Caco-2 (cell line): ENCODE measurements at regions not wholly inside any gene's neighbourhood (a gene's known extent, or its start where the extent isn't known, plus 50 kb on each side); places are given as distances from the start of the nearest gene placed in this dataset.

Experiments
- BruUV-seq: library from RNA; stranded (reverse); fragments of 400-500 nt; replicated peaks from 2 replicates; lab custom pipeline; 2021; lab: Mats Ljungman, UMichigan
- CTCF ChIA-PET: fragments of 300-600 bp; sonication (Branson Sonifier 250); formaldehyde crosslinking; loops from one replicate; lab custom pipeline; 2022; ENCODE audit warnings: antibody characterized with exemption; lab: Charles Lee
- POLR2A ChIA-PET: fragments of 300-600 bp; sonication (Branson Sonifier 250); formaldehyde crosslinking; loops from one replicate; lab custom pipeline; 2022; ENCODE audit warnings: antibody characterized with exemption; lab: Charles Lee
- DNase-seq, 2 experiments: peaks; one replicate each; pipeline versions ENCODE4 v3.0.0 to v3.0.0-alpha.2; 2020 to 2022
- H3K27me3 ChIP-seq: replicated peaks from 2 replicates; pipeline ENCODE4 v1.6.0; 2011; ENCODE audit warnings: low read length; ENCODE audit not compliant: control insufficient read depth, insufficient read depth
- H3K36me3 ChIP-seq: 2 replicates; pipeline ENCODE4 v1.5.1; 2011; ENCODE audit warnings: low read length; ENCODE audit not compliant: control insufficient read depth, insufficient read depth
- H3K4me1 ChIP-seq: fragments of 250-450 bp; sonication (Bioruptor Pico); 2 replicates; pipeline ENCODE4 v1.5.1; 2020; ENCODE audit warnings: mild to moderate bottlenecking
- H3K4me3 ChIP-seq: 2 replicates; pipeline ENCODE4 v1.5.1; 2011; ENCODE audit warnings: low read depth, mild to moderate bottlenecking, control low read depth, low read length
- H3K9me3 ChIP-seq: fragments of 250-450 bp; sonication (Bioruptor Pico); 2 replicates; pipeline ENCODE4 v1.5.1; 2020; ENCODE audit warnings: mild to moderate bottlenecking, moderate library complexity
- H3K27ac Mint-ChIP-seq: one replicate; pipeline ENCODE4 v1.8.0; 2022; ENCODE audit warnings: mixed read lengths; ENCODE audit not compliant: unreplicated experiment
- H3K27me3 Mint-ChIP-seq: one replicate; pipeline ENCODE4 v1.8.0; 2022; ENCODE audit warnings: mixed read lengths; ENCODE audit not compliant: insufficient read depth, unreplicated experiment
- H3K36me3 Mint-ChIP-seq: one replicate; pipeline ENCODE4 v1.8.0; 2022; ENCODE audit warnings: mild to moderate bottlenecking, mixed read lengths; ENCODE audit not compliant: insufficient read depth, unreplicated experiment
- H3K4me1 Mint-ChIP-seq: one replicate; pipeline ENCODE4 v1.8.0; 2022; ENCODE audit warnings: low read depth, mixed read lengths; ENCODE audit not compliant: unreplicated experiment
- H3K4me3 Mint-ChIP-seq: one replicate; pipeline ENCODE4 v1.8.0; 2022; ENCODE audit warnings: mild to moderate bottlenecking, moderate library complexity, mixed read lengths; ENCODE audit not compliant: unreplicated experiment
- H3K9me3 Mint-ChIP-seq: one replicate; pipeline ENCODE4 v1.8.0; 2022; ENCODE audit warnings: mixed read lengths; ENCODE audit not compliant: unreplicated experiment
- intact Hi-C: fragments of 100-400 bp; cut with micrococcal nuclease; formaldehyde crosslinking; loops from one replicate; pipeline ENCODE4 v1.10.0; 2022; ENCODE audit not compliant: unreplicated experiment
- TF ChIP-seq, protein P1 (sequence below), 2 experiments: fragments of 200-600 bp in 1 of 2; IDR thresholded peaks; 1 replicate in 1 of 2; 2 replicates in 1 of 2; pipeline versions ENCODE4 v1.5.1 to v1.8.0; 2011 to 2022; ENCODE audit warnings: antibody characterized with exemption in 1 of 2, control low read depth in 1 of 2, inconsistent platforms in 1 of 2, low read depth in 1 of 2, low read length in 1 of 2, mild to moderate bottlenecking in 1 of 2, moderate library complexity in 1 of 2; ENCODE audit not compliant: insufficient read depth in 1 of 2, severe bottlenecking in 1 of 2, unreplicated experiment in 1 of 2

DNA sequence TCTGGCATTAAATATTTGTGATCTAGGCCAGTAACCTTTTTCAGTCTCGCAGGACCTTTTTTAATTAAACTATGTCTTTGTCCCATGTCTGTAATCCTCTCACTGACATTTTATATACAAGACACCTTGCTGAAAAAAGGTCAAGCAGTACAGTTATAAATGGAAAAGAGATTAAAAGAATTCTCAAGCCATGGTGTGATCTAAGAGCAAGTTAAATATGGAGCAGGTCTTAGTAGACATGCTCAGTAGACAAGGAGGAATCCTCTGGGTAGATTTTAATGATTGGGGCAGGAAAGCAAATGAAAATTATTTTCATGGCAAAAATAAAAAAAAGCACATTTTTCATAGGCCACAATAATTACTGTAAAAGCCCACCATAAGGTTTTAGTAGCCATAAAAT, 203.5 kb downstream of the PPP1R3A start:
- TF ChIP-seq, protein P1, sequence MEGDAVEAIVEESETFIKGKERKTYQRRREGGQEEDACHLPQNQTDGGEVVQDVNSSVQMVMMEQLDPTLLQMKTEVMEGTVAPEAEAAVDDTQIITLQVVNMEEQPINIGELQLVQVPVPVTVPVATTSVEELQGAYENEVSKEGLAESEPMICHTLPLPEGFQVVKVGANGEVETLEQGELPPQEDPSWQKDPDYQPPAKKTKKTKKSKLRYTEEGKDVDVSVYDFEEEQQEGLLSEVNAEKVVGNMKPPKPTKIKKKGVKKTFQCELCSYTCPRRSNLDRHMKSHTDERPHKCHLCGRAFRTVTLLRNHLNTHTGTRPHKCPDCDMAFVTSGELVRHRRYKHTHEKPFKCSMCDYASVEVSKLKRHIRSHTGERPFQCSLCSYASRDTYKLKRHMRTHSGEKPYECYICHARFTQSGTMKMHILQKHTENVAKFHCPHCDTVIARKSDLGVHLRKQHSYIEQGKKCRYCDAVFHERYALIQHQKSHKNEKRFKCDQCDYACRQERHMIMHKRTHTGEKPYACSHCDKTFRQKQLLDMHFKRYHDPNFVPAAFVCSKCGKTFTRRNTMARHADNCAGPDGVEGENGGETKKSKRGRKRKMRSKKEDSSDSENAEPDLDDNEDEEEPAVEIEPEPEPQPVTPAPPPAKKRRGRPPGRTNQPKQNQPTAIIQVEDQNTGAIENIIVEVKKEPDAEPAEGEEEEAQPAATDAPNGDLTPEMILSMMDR (IDR thresholded peaks at IDR 0.05; ENCODE audit: insufficient read depth in 1 of 2, low read depth in 1 of 2, low read length in 1 of 2, severe bottlenecking in 1 of 2, unreplicated experiment in 1 of 2), result no peak
- intact Hi-C loops, result no loop called here
- CTCF ChIA-PET, result no interaction called here

GRCh38 chr7:113710310-113711096, 208.3 kb downstream of the PPP1R3A start:
- Histone ChIP-seq H3K27me3 (no peaks in the 10 kb centered on the region), H3K4me1 (no peaks in the 10 kb centered on the region), H3K4me3 (no peak overlapping the region), H3K36me3 (no peaks in the 10 kb centered on the region), H3K9me3 (0 out of 2 replicates have a peak, but pooled peaks cover 4% of the 10 kb centered on the region)
- Mint-ChIP-seq H3K4me1 (no peaks in the 10 kb centered on the region), H3K36me3 (no peaks in the 10 kb centered on the region), H3K27ac (no peak overlapping the region), H3K4me3 (no peak overlapping the region), H3K27me3 (peaks cover 3% of the 10 kb centered on the region), H3K9me3 (no peaks in the 10 kb centered on the region)
- peak; percentile 58 to 76 for DNase-seq
- BruUV-seq, result no TSS peak
- ChIA-PET POLR2A (no interaction called here), CTCF (no interaction called here)
- intact Hi-C loops, result no loop called here
- TF ChIP-seq, protein P1 (IDR thresholded peaks at IDR 0.05; ENCODE audit: insufficient read depth in 1 of 2, low read depth in 1 of 2, low read length in 1 of 2, severe bottlenecking in 1 of 2, unreplicated experiment in 1 of 2), result peak; percentile 84 to 88

More for the DNA sequence above, 203.5 kb downstream of the PPP1R3A start:
- Mint-ChIP-seq H3K27me3 (no peaks in the 10 kb centered on the region), H3K4me1 (no peaks in the 10 kb centered on the region), H3K9me3 (no peaks in the 10 kb centered on the region), H3K4me3 (no peak overlapping the region), H3K27ac (no peak overlapping the region), H3K36me3 (no peaks in the 10 kb centered on the region)
- Histone ChIP-seq H3K9me3 (0 out of 2 replicates have a peak, but pooled peaks cover 4% of the 10 kb centered on the region), H3K4me3 (no peak overlapping the region), H3K27me3 (no peaks in the 10 kb centered on the region), H3K36me3 (no peaks in the 10 kb centered on the region), H3K4me1 (no peaks in the 10 kb centered on the region)
- POLR2A ChIA-PET, result no interaction called here
- BruUV-seq, result no TSS peak
- no peak for DNase-seq

- no TSS peak for BruUV-seq
- intact Hi-C loops, result no loop called here
These were observed 213.4 kb downstream of the PPP1R3A start for GRCh38 chr7:113705439-113705838.

More at GRCh38 chr7:113705439-113705838, 213.4 kb downstream of the PPP1R3A start:
- CTCF ChIA-PET, result no interaction called here
- Histone ChIP-seq H3K27me3 (no peaks in the 10 kb centered on the region), H3K9me3 (no peaks in the 10 kb centered on the region), H3K36me3 (no peaks in the 10 kb centered on the region), H3K4me3 (no peak overlapping the region), H3K4me1 (no peaks in the 10 kb centered on the region)
- TF ChIP-seq, protein P1 (IDR thresholded peaks at IDR 0.05; ENCODE audit: insufficient read depth in 1 of 2, low read depth in 1 of 2, low read length in 1 of 2, severe bottlenecking in 1 of 2, unreplicated experiment in 1 of 2), result no peak
- POLR2A ChIA-PET, result no interaction called here
- Mint-ChIP-seq H3K27me3 (peaks cover 3% of the 10 kb centered on the region), H3K9me3 (no peaks in the 10 kb centered on the region), H3K27ac (no peak overlapping the region), H3K36me3 (no peaks in the 10 kb centered on the region), H3K4me1 (no peaks in the 10 kb centered on the region), H3K4me3 (no peak overlapping the region)
- no peak for DNase-seq
